HEK293T (cell line): ENCODE measurements at regions not wholly inside any gene's neighbourhood (a gene's known extent, or its start where the extent isn't known, plus 50 kb on each side); places are given as distances from the start of the nearest gene placed in this dataset.

ENCODE experiments used
- ARNT ChIP-seq: fragments of 450-650 bp; IDR thresholded peaks from 2 replicates; pipeline ENCODE4 v1.6.1; 2017; ENCODE audit warnings: mild to moderate bottlenecking
- CTBP1 ChIP-seq: fragments of 450-650 bp; IDR thresholded peaks from 2 replicates; pipeline ENCODE4 v1.6.1; 2016; ENCODE audit warnings: borderline replicate concordance
- FOXM1 ChIP-seq: fragments of 450-650 bp; IDR thresholded peaks from 2 replicates; pipeline ENCODE4 v1.6.1; 2017; ENCODE audit warnings: mild to moderate bottlenecking, borderline replicate concordance
- HDGF ChIP-seq: fragments of 450-650 bp; IDR thresholded peaks from 2 replicates; pipeline ENCODE4 v1.6.1; 2017; ENCODE audit warnings: antibody characterized with exemption, borderline replicate concordance
- LEF1 ChIP-seq: fragments of 450-650 bp; IDR thresholded peaks from 2 replicates; pipeline ENCODE4 v1.6.1; 2017; ENCODE audit warnings: mild to moderate bottlenecking, borderline replicate concordance
- NFRKB ChIP-seq: fragments of 450-650 bp; IDR thresholded peaks from 2 replicates; pipeline ENCODE4 v1.6.1; 2016; ENCODE audit warnings: mild to moderate bottlenecking, moderate library complexity

DNA sequence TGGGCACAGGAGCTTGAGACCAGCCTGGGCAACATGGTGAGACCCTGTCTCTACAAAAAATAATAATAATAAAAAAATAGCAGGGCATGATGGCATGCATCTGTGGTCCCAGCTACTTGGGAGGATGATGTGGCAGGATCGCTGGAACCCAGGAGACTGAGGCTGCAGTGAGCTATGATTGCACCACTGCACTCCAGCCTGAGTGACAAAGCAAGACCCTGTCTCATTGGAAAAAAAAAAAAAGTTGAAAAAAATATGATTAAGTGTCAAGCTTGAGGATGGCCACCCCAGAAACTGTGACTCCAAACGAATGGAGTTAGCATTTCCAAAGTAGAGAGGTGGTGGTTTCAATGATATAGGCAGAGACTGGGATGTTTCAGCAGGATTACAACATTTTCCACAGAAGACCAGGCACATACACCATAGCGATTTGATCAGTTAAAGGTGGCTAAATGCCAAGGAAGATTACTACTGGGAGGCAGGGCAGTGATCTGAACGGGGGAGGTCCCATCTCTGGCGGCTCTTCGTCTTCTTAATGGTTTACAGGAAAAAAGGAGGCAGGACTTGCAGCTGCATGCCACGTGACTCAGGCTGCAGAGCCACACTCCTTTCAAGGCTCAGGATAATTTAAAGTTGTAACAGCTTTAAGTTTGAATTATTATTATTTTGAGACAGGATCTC lies 250.6 kb upstream of the GALNT17 start:
- TF ChIP-seq NFRKB (no peak), LEF1 (no peak), ARNT (no peak), CTBP1 (no peak), HDGF (no peak), FOXM1 (no peak)
